ENCODE measurements at regions not wholly inside any gene's neighbourhood (a gene's known extent, or its start where the extent isn't known, plus 50 kb on each side); places are given as distances from the start of the nearest gene placed in this dataset.

- no peak for TF ChIP-seq RARG (CRISPR knock-in tag; IDR thresholded peaks at IDR 0.05; ENCODE audit: low read depth)
- peak; percentile 77 for TF ChIP-seq SALL1 (CRISPR knock-in tag; IDR thresholded peaks at IDR 0.05)
- 0 out of 2 replicates have a peak, but pooled peaks have one; percentile 10 for TF ChIP-seq TFAP4 (IDR thresholded peaks at IDR 0.05; ENCODE audit: borderline replicate concordance, low read depth)
- no peak for TF ChIP-seq NONO (IDR thresholded peaks at IDR 0.05)
- TF ChIP-seq NONO (CRISPR knock-in tag; conservative IDR thresholded peaks at IDR 0.05): peak; percentile 18; the same call in 1 of the 2 replicates
- TF ChIP-seq ZSCAN12 (CRISPR knock-in tag; IDR thresholded peaks at IDR 0.05): no peak
- no peak for TF ChIP-seq AFF4 (CRISPR knock-in tag; IDR thresholded peaks at IDR 0.05)
- TF ChIP-seq ZMYM2 (CRISPR knock-in tag; IDR thresholded peaks at IDR 0.05): peak; percentile 62
- TF ChIP-seq RFXANK (CRISPR knock-in tag; IDR thresholded peaks at IDR 0.05): no peak
- peak; percentile 59; the same call in 1 of the 2 replicates for TF ChIP-seq HDAC2 (CRISPR knock-in tag; IDR thresholded peaks at IDR 0.05)
- TF ChIP-seq NFKB2 (CRISPR knock-in tag; IDR thresholded peaks at IDR 0.05; ENCODE audit: borderline replicate concordance): no peak; the same call in 1 of the 2 replicates
- TF ChIP-seq IRF2 (CRISPR knock-in tag; IDR thresholded peaks at IDR 0.05): no peak; the same call in 1 of the 2 replicates
- TF ChIP-seq ZNF724P (CRISPR knock-in tag; IDR thresholded peaks at IDR 0.05; ENCODE audit: borderline replicate concordance): 0 out of 2 replicates have a peak, but pooled peaks have one; percentile 33
- TF ChIP-seq ARNTL (CRISPR knock-in tag; IDR thresholded peaks at IDR 0.05): no peak
- no peak for TF ChIP-seq ZSCAN20 (CRISPR knock-in tag; IDR thresholded peaks at IDR 0.05; ENCODE audit: borderline replicate concordance)
- TF ChIP-seq, protein P1, sequence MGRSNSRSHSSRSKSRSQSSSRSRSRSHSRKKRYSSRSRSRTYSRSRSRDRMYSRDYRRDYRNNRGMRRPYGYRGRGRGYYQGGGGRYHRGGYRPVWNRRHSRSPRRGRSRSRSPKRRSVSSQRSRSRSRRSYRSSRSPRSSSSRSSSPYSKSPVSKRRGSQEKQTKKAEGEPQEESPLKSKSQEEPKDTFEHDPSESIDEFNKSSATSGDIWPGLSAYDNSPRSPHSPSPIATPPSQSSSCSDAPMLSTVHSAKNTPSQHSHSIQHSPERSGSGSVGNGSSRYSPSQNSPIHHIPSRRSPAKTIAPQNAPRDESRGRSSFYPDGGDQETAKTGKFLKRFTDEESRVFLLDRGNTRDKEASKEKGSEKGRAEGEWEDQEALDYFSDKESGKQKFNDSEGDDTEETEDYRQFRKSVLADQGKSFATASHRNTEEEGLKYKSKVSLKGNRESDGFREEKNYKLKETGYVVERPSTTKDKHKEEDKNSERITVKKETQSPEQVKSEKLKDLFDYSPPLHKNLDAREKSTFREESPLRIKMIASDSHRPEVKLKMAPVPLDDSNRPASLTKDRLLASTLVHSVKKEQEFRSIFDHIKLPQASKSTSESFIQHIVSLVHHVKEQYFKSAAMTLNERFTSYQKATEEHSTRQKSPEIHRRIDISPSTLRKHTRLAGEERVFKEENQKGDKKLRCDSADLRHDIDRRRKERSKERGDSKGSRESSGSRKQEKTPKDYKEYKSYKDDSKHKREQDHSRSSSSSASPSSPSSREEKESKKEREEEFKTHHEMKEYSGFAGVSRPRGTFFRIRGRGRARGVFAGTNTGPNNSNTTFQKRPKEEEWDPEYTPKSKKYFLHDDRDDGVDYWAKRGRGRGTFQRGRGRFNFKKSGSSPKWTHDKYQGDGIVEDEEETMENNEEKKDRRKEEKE (IDR thresholded peaks at IDR 0.05): no peak
- no peak for TF ChIP-seq RAD21 (CRISPR knock-in tag; IDR thresholded peaks at IDR 0.05)
- TF ChIP-seq ZFP36 (IDR thresholded peaks at IDR 0.05; ENCODE audit: borderline replicate concordance, low read depth, low read length, partially characterized antibody): no peak
- no peak for TF ChIP-seq PTBP1 (IDR thresholded peaks at IDR 0.05; ENCODE audit: low read depth, low read length, poor library complexity, severe bottlenecking)
- TF ChIP-seq ZNF510 (CRISPR knock-in tag; IDR thresholded peaks at IDR 0.05; ENCODE audit: low read depth): no peak
These were observed 227.4 kb upstream of the GSE1 start (continued) for GRCh38 chr16:85385463-85386331.
